ENCODE measurements at regions not wholly inside any gene's neighbourhood (a gene's known extent, or its start where the extent isn't known, plus 50 kb on each side); places are given as distances from the start of the nearest gene placed in this dataset.
"Not testable (repeated sequence)": the region's sequence is repeated elsewhere in the genome, so short reads cannot be mapped to it uniquely, and the experiment has no call there.

GRCh38 chr5:85614489-85614888 lies 1003.3 kb upstream of the COX7C start:
- no peaks in the 10 kb centered on the region for H3K9me3 ChIP-seq
- no peak overlapping the region for H3K4me3 ChIP-seq
- no peaks in the 10 kb centered on the region for H3K4me1 ChIP-seq
- H3K27ac ChIP-seq, result no peak overlapping the region
- ATAC-seq, result no peak
- H3K36me3 ChIP-seq, result no peaks in the 10 kb centered on the region
- TF ChIP-seq POLR2AphosphoS5 (IDR thresholded peaks at IDR 0.05) (no peak), CTCF (IDR thresholded peaks at IDR 0.05) (no peak), POLR2A (IDR thresholded peaks at IDR 0.05) (no peak), EP300 (IDR thresholded peaks at IDR 0.05) (no peak)
- H3K27me3 ChIP-seq, result no peaks in the 10 kb centered on the region
- 77 to 86% methylated on average over 3 of the region's 3 CpGs for WGBS, 2 donors (ENCODE audit: low coverage in 1 of 2)

GRCh38 chr5:85621668-85622067 lies 996.1 kb upstream of the COX7C start:
- Histone ChIP-seq H3K4me3 (no peak overlapping the region), H3K36me3 (no peaks in the 10 kb centered on the region), H3K9me3 (no peaks in the 10 kb centered on the region), H3K4me1 (no peaks in the 10 kb centered on the region), H3K27me3 (no peaks in the 10 kb centered on the region), H3K27ac (no peak overlapping the region)
- ATAC-seq, result no peak
- TF ChIP-seq POLR2AphosphoS5 (IDR thresholded peaks at IDR 0.05), result no peak
- no peak for TF ChIP-seq EP300 (IDR thresholded peaks at IDR 0.05)
- no peak for TF ChIP-seq CTCF (IDR thresholded peaks at IDR 0.05)
- no peak for TF ChIP-seq POLR2A (IDR thresholded peaks at IDR 0.05)
- WGBS, 2 donors (ENCODE audit: low coverage in 1 of 2), result 93% methylated on average over 2 of the region's 2 CpGs

GRCh38 chr5:85628153-85628552 lies 989.6 kb upstream of the COX7C start:
- Histone ChIP-seq H3K9me3 (no peaks in the 10 kb centered on the region), H3K27ac (no peak overlapping the region), H3K4me1 (no peaks in the 10 kb centered on the region), H3K36me3 (no peaks in the 10 kb centered on the region), H3K27me3 (no peaks in the 10 kb centered on the region), H3K4me3 (no peak overlapping the region)
- TF ChIP-seq POLR2A (IDR thresholded peaks at IDR 0.05), result no peak
- no peak for TF ChIP-seq EP300 (IDR thresholded peaks at IDR 0.05)
- TF ChIP-seq CTCF (IDR thresholded peaks at IDR 0.05), result no peak
- TF ChIP-seq POLR2AphosphoS5 (IDR thresholded peaks at IDR 0.05), result no peak
- ATAC-seq, result no peak

GRCh38 chr5:85638495-85639125 lies 979.1 kb upstream of the COX7C start:
- not testable (repeated sequence) for H3K27me3 ChIP-seq, H3K9me3 ChIP-seq, H3K4me1 ChIP-seq, H3K36me3 ChIP-seq, H3K27ac ChIP-seq, ATAC-seq, H3K4me3 ChIP-seq
- WGBS, 2 donors (ENCODE audit: low coverage in 1 of 2), result 70 to 92% methylated on average over 5 to 17 of the region's 25 CpGs

- TF ChIP-seq CTCF (IDR thresholded peaks at IDR 0.05), result no peak
- no peak for TF ChIP-seq EP300 (IDR thresholded peaks at IDR 0.05)
- TF ChIP-seq POLR2A (IDR thresholded peaks at IDR 0.05), result no peak
- no peak for TF ChIP-seq POLR2AphosphoS5 (IDR thresholded peaks at IDR 0.05)
- H3K9me3 ChIP-seq, result no peaks in the 10 kb centered on the region
- no peaks in the 10 kb centered on the region for H3K27me3 ChIP-seq
- H3K27ac ChIP-seq, result no peak overlapping the region
- H3K4me1 ChIP-seq, result no peaks in the 10 kb centered on the region
- H3K36me3 ChIP-seq, result no peaks in the 10 kb centered on the region
- WGBS, 2 donors (ENCODE audit: low coverage in 1 of 2), result 72 to 85% methylated on average over 4 to 5 of the region's 7 CpGs
- H3K4me3 ChIP-seq, result no peak overlapping the region
- no peak for ATAC-seq
Observed at GRCh38 chr5:85646036-85646435, 971.7 kb upstream of the COX7C start.

Data from gastroesophageal sphincter (tissue), 4 donors.